ENCODE measurements at regions not wholly inside any gene's neighbourhood (a gene's known extent, or its start where the extent isn't known, plus 50 kb on each side); places are given as distances from the start of the nearest gene placed in this dataset.
"Not testable (repeated sequence)": the region's sequence is repeated elsewhere in the genome, so short reads cannot be mapped to it uniquely, and the experiment has no call there.

DNA sequence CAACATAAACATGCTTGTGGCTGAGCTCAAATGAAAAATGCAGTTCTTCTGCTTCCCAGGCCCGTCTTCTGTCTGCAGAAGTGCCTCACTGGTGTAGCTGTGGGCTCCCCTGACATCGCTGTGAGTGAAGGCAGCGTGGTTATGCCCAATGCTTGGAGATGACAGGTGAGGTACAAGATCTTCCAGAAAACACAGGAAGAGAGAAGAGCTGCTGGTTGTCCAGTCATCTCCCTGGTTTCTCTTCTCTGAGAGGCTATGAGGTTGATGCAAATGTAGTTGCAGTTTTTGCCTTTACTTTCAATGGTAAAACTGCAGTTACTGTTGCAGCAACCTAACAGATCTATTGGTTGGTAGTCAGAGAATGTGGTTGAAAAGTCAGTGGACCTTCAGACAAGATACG, 223.6 kb downstream of the GATA3 start:
- Histone ChIP-seq H3K27me3 (no peaks in the 10 kb centered on the region), H3K4me1 (no peaks in the 10 kb centered on the region), H3K27ac (no peak overlapping the region), H3K9ac (no peak overlapping the region), H3K9me3 (replicated peaks in 1 of 11) (no peaks in the 10 kb centered on the region), H3K4me2 (no peak overlapping the region), H3K4me3 (no peak overlapping the region), H4K20me1 (no peaks in the 10 kb centered on the region), H3K36me3 (no peaks in the 10 kb centered on the region)
- no peak for TF ChIP-seq Cebpa-rat (IDR thresholded peaks at IDR 0.05)

DNA sequence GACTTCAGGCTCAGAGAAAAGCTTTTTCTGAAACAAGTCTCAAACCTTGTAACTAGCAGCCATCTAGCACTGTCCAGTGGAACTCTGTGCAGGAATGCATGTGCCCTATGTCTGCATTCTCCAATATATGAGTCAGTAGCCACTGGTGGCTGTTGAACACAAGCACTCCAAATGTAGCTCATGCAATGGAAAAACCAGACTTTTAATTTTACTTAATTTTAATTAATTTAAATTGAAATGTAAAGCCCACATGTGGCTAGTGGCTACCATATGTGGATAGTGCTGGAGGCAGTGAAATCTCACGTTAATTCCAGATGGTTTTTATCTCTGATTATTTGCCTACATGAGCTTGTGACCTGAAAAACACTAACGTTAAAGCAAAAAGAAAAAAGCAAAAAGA, 225.1 kb downstream of the GATA3 start:
- H4K20me1 ChIP-seq = no peaks in the 10 kb centered on the region
- no peaks in the 10 kb centered on the region for H3K36me3 ChIP-seq
- no peak overlapping the region for H3K4me2 ChIP-seq
- no peak for TF ChIP-seq Cebpa-rat (IDR thresholded peaks at IDR 0.05)
- no peaks in the 10 kb centered on the region for H3K9me3 ChIP-seq (replicated peaks in 1 of 11)
- no peaks in the 10 kb centered on the region for H3K27me3 ChIP-seq
- no peak overlapping the region for H3K4me3 ChIP-seq
- no peak overlapping the region for H3K27ac ChIP-seq
- H3K9ac ChIP-seq = no peak overlapping the region
- no peaks in the 10 kb centered on the region for H3K4me1 ChIP-seq

DNA sequence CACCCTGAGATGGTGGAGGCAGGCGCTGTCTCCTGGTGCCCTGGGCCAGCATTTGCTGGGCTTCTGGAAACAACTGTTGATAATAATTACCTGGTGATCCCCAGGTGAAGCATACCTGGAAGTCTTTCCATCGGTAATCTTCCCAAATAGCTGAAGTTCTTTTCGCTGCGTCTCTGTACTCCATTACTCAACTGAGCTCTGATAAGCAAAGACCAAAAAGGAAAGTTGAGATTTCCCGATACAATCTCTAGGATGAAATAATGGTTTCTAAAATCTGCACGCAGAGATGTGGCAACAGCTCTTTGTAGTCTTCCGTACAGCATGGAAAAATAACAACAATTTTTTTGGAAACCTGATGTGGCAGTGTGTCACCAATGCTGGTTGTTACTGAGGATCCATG, 226.5 kb downstream of the GATA3 start:
- H3K36me3 ChIP-seq = no peaks in the 10 kb centered on the region
- no peaks in the 10 kb centered on the region for H4K20me1 ChIP-seq
- H3K4me3 ChIP-seq = no peak overlapping the region
- H3K27ac ChIP-seq = no peak overlapping the region
- H3K4me2 ChIP-seq = no peak overlapping the region
- H3K4me1 ChIP-seq = no peaks in the 10 kb centered on the region
- no peaks in the 10 kb centered on the region for H3K9me3 ChIP-seq (replicated peaks in 1 of 11)
- no peak for TF ChIP-seq Cebpa-rat (IDR thresholded peaks at IDR 0.05)
- H3K9ac ChIP-seq = no peak overlapping the region
- H3K27me3 ChIP-seq = no peaks in the 10 kb centered on the region

DNA sequence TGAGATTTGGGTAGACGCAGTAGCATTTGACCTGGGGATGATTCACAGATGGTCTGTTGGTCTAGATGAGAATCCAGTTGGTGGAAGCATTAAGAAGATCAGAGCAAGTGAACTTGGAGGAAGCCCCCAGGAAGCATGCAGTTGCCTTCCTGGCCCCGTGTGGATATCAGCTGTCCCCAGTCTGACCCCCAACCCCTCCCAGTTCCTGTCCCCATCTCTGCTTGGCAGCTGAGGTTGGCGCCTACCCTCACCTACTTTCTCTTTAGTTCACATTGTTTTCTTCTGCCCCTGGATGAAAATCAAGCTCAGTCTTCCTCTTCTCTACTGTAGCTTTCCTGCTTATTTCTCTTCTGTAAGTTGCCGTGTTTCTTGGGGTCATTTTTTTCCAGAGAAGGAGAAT, 227.9 kb downstream of the GATA3 start:
- no peaks in the 10 kb centered on the region for H3K27me3 ChIP-seq
- H3K9me3 ChIP-seq (replicated peaks in 1 of 11) = no peaks in the 10 kb centered on the region
- no peak overlapping the region for H3K27ac ChIP-seq
- no peak overlapping the region for H3K4me3 ChIP-seq
- H3K9ac ChIP-seq = no peak overlapping the region
- H3K4me2 ChIP-seq = no peak overlapping the region
- no peak for TF ChIP-seq Cebpa-rat (IDR thresholded peaks at IDR 0.05)
- H3K4me1 ChIP-seq = no peaks in the 10 kb centered on the region
- no peaks in the 10 kb centered on the region for H3K36me3 ChIP-seq
- H4K20me1 ChIP-seq = no peaks in the 10 kb centered on the region

DNA sequence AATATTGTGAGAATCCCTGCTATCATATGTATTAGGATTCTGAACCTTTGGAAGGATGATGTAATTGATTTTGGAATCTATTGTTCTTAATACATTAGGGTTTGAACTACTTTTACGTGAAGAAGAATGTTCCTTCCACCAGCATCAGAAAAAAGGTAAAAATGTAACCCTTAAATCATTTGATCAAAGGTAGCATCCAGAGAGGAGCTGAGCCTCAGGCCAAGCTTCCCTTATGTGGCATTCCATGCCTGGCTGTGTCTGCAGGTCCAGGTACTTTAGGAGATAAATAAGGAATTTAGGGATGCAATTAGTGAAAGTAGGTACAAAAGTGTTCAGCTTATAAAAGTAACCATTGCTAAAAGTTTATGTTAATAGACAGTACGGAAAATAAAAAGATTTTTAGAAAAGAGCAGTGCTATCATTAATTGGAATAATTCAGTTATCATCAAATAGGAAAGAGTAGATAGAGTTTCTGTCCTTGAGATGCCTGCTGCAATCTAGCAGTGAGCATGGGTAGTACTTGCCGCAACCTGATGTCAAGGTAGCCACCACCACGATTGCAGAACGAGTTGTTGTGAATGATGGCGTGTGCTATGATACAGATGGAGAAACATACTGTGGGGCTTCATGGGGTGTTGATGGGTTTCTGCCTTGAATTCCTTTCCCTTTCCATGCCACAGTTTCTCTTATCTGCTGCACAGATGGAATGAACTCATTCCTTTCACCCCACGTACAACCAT, 228.8 kb downstream of the GATA3 start:
- Histone ChIP-seq H3K9ac (no peak overlapping the region), H3K4me1 (no peaks in the 10 kb centered on the region), H3K4me3 (no peak overlapping the region), H3K27ac (no peak overlapping the region), H3K27me3 (no peaks in the 10 kb centered on the region), H3K36me3 (no peaks in the 10 kb centered on the region), H3K4me2 (no peak overlapping the region), H4K20me1 (no peaks in the 10 kb centered on the region), H3K9me3 (replicated peaks in 1 of 11) (no peaks in the 10 kb centered on the region)
- TF ChIP-seq Cebpa-rat (IDR thresholded peaks at IDR 0.05) = no peak

DNA sequence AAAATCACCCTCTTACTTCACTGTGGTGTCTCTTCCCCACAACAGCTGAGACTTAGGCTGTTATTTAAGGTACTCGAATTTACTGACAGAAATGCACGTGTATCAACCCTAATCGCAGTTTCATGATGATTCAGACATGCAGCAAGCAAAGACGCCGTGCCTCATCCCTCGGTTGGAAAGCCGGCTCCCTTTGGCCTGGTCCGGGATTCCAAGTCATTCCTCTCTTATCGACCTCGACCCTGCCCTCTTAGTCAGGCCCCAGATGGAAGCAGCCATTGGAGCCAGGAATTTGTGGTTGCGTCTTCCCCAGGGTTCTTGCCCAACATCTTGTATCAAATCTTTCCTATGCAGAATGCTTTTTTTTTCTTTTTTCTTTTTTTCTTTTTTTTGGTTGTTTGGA, 229.5 kb downstream of the GATA3 start:
- H3K27me3 ChIP-seq = no peaks in the 10 kb centered on the region
- no peak overlapping the region for H3K9ac ChIP-seq
- no peaks in the 10 kb centered on the region for H3K36me3 ChIP-seq
- TF ChIP-seq Cebpa-rat (IDR thresholded peaks at IDR 0.05) = no peak
- H3K4me3 ChIP-seq = no peak overlapping the region
- no peaks in the 10 kb centered on the region for H3K4me1 ChIP-seq
- no peaks in the 10 kb centered on the region for H4K20me1 ChIP-seq
- no peak overlapping the region for H3K27ac ChIP-seq
- H3K9me3 ChIP-seq (replicated peaks in 1 of 11) = no peaks in the 10 kb centered on the region
- no peak overlapping the region for H3K4me2 ChIP-seq

DNA sequence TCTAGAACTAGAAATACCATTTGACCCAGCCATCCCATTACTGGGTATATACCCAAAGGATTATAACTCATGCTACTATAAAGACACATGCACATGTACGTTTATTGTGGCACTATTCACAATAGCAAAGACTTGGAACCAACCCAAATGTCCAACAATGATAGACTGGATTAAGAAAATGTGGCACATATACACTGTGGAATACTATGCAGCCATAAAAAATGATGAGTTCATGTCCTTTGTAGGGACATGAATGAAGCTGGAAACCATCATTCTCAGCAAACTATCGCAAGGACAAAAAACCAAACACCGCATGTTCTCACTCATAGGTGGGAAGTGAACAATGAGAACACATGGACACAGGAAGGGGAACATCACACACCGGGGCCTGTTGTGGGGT, 231.5 kb downstream of the GATA3 start:
- not testable (repeated sequence) for H3K36me3 ChIP-seq; H3K27me3 ChIP-seq; H3K4me3 ChIP-seq; H3K9me3 ChIP-seq (replicated peaks in 1 of 11); H4K20me1 ChIP-seq; H3K27ac ChIP-seq; H3K9ac ChIP-seq; H3K4me2 ChIP-seq; H3K4me1 ChIP-seq

DNA sequence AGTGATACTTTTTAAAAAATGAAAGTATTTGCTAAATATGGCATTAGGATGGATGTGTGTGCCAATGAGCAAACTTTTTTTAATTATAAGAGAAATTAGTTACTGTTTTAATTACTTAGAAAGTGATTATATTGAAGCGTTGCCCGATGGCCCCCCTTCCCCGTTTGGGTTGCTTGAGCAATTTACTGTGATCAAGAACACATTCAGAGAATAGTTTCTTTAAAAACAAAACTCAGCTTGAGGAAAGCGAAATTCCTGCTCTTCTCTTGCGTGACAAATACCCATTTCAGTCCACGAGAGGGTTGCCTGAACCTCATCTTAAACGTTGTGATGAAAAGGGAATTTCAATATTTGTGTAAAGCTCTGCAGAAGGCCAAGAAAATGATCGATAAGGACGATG, 234.1 kb downstream of the GATA3 start:
- Histone ChIP-seq H3K27me3 (no peaks in the 10 kb centered on the region), H3K9ac (no peak overlapping the region), H3K4me2 (no peak overlapping the region), H3K4me1 (no peaks in the 10 kb centered on the region), H4K20me1 (no peaks in the 10 kb centered on the region), H3K9me3 (replicated peaks in 1 of 11) (no peaks in the 10 kb centered on the region), H3K4me3 (no peak overlapping the region), H3K27ac (no peak overlapping the region), H3K36me3 (no peaks in the 10 kb centered on the region)
- TF ChIP-seq Cebpa-rat (IDR thresholded peaks at IDR 0.05) = no peak

DNA sequence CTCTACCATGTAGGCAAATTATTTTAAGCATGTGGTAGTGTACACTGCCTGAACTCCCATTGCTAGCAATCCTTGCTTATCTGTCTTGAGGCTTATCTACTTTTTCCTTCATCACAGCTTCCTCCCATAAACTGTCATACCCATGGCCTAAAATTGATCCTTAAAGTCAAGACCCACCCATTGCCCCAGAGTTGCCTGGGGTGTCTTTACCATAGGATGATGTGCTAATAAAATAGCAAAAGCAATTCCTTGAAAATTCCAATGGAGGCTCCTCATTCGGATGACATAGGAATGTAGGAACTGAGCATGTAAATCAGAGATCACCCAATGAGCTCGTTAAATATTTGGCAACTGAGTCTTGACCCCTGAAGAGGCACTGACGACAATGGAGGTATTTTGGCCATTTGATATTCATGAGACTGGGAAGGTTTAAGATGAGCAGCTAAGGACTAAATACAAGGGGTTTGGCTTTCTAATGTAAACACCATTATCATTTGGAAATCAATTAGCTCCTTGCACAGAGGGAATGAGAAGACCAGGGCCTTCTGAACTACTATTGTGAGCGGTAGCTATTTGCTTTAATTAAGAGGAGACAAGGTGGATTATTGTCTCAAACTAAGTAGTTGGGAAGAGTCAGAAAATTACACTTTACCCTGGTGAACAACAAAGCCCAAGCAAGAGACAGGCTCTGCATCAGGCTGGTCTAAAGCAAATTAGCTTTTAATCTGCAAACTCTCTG, 234.9 kb downstream of the GATA3 start:
- H3K27ac ChIP-seq = no peak overlapping the region
- H4K20me1 ChIP-seq = no peaks in the 10 kb centered on the region
- H3K36me3 ChIP-seq = no peaks in the 10 kb centered on the region
- no peaks in the 10 kb centered on the region for H3K9me3 ChIP-seq (replicated peaks in 1 of 11)
- H3K4me3 ChIP-seq = no peak overlapping the region
- TF ChIP-seq Cebpa-rat (IDR thresholded peaks at IDR 0.05) = no peak
- H3K4me2 ChIP-seq = no peak overlapping the region
- H3K9ac ChIP-seq = no peak overlapping the region
- H3K4me1 ChIP-seq = no peaks in the 10 kb centered on the region
- H3K27me3 ChIP-seq = no peaks in the 10 kb centered on the region

DNA sequence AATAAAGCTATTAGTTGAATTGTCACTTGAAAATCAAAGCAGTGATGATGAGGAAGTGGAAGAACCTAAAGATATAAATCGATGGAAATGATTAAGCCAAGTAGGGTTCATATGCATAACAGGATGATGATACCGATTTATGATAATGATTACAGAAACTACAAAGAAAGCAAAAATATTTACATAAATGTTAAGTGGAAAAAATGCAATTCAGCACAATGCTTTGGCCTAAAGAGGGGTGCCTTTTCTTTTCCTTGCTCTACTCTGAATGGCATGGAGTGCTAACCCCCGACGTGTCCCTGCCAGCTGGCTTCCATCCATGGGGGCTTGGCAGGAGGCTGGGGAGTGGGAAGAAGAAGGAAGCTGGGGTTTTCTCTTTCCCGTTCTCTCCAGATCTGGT, 240.3 kb downstream of the GATA3 start:
- no peak overlapping the region for H3K4me2 ChIP-seq
- H4K20me1 ChIP-seq = no peaks in the 10 kb centered on the region
- no peaks in the 10 kb centered on the region for H3K4me1 ChIP-seq
- H3K9me3 ChIP-seq (replicated peaks in 1 of 11) = peaks cover 0 to 10% (median 0%) of the 10 kb centered on the region in 11 experiments; a peak in 4 of 22 replicates
- H3K27me3 ChIP-seq = no peaks in the 10 kb centered on the region
- no peak overlapping the region for H3K9ac ChIP-seq
- H3K36me3 ChIP-seq = no peaks in the 10 kb centered on the region
- H3K27ac ChIP-seq = no peak overlapping the region
- no peak for TF ChIP-seq Cebpa-rat (IDR thresholded peaks at IDR 0.05)
- no peak overlapping the region for H3K4me3 ChIP-seq
